BLaER1 (cell line): ENCODE measurements at regions not wholly inside any gene's neighbourhood (a gene's known extent, or its start where the extent isn't known, plus 50 kb on each side); places are given as distances from the start of the nearest gene placed in this dataset.
"Not testable (repeated sequence)": the region's sequence is repeated elsewhere in the genome, so short reads cannot be mapped to it uniquely, and the experiment has no call there.

Source experiments
- H3K27ac ChIP-seq: shearing (Covaris generic); formaldehyde crosslinking; 2 replicates; pipeline ENCODE4 v1.8.1; 2022
- H3K27me3 ChIP-seq: shearing (Covaris generic); formaldehyde crosslinking; 2 replicates; pipeline ENCODE4 v1.8.1; 2022
- H3K36me3 ChIP-seq: shearing (Covaris generic); formaldehyde crosslinking; 2 replicates; pipeline ENCODE4 v1.8.1; 2022
- H3K4me1 ChIP-seq: shearing (Covaris generic); formaldehyde crosslinking; 2 replicates; pipeline ENCODE4 v1.8.1; 2022
- H3K4me2 ChIP-seq: shearing (Covaris generic); formaldehyde crosslinking; 2 replicates; pipeline ENCODE4 v1.8.1; 2022
- H3K4me3 ChIP-seq: shearing (Covaris generic); formaldehyde crosslinking; 2 replicates; pipeline ENCODE4 v1.8.1; 2022
- H3K9ac ChIP-seq: shearing (Covaris generic); formaldehyde crosslinking; 2 replicates; pipeline ENCODE4 v1.8.1; 2022
- H3K9me3 ChIP-seq: shearing (Covaris generic); formaldehyde crosslinking; 2 replicates; pipeline ENCODE4 v1.8.1; 2022
- H4K20me1 ChIP-seq: shearing (Covaris generic); formaldehyde crosslinking; 2 replicates; pipeline ENCODE4 v1.8.1; 2022
- Cebpa-rat ChIP-seq: shearing (Covaris generic); IDR thresholded peaks from 2 replicates; pipeline ENCODE4 v1.8.1; 2022

GRCh38 chr3:182323126-182323700 is 470.1 kb upstream of the ATP11B start:
- no peak for TF ChIP-seq Cebpa-rat
- H3K4me2 ChIP-seq = no peak overlapping the region
- H3K9me3 ChIP-seq = peaks cover 25% of the 10 kb centered on the region
- H3K4me1 ChIP-seq = peaks cover 12% of the 10 kb centered on the region; the same call in 1 of the 2 replicates
- H4K20me1 ChIP-seq = no peaks in the 10 kb centered on the region
- no peaks in the 10 kb centered on the region for H3K27me3 ChIP-seq
- H3K27ac ChIP-seq = no peak overlapping the region
- no peaks in the 10 kb centered on the region for H3K36me3 ChIP-seq
- H3K9ac ChIP-seq = no peak overlapping the region
- H3K4me3 ChIP-seq = no peak overlapping the region

GRCh38 chr3:182323898-182324297 is 469.4 kb upstream of the ATP11B start:
- Histone ChIP-seq H3K4me2 (no peak overlapping the region), H3K36me3 (no peaks in the 10 kb centered on the region), H3K4me1 (peaks cover 12% of the 10 kb centered on the region; the same call in 1 of the 2 replicates), H3K9me3 (peaks cover 22% of the 10 kb centered on the region), H3K27me3 (no peaks in the 10 kb centered on the region), H3K9ac (no peak overlapping the region), H3K4me3 (no peak overlapping the region), H3K27ac (no peak overlapping the region), H4K20me1 (no peaks in the 10 kb centered on the region)
- TF ChIP-seq Cebpa-rat = no peak

DNA sequence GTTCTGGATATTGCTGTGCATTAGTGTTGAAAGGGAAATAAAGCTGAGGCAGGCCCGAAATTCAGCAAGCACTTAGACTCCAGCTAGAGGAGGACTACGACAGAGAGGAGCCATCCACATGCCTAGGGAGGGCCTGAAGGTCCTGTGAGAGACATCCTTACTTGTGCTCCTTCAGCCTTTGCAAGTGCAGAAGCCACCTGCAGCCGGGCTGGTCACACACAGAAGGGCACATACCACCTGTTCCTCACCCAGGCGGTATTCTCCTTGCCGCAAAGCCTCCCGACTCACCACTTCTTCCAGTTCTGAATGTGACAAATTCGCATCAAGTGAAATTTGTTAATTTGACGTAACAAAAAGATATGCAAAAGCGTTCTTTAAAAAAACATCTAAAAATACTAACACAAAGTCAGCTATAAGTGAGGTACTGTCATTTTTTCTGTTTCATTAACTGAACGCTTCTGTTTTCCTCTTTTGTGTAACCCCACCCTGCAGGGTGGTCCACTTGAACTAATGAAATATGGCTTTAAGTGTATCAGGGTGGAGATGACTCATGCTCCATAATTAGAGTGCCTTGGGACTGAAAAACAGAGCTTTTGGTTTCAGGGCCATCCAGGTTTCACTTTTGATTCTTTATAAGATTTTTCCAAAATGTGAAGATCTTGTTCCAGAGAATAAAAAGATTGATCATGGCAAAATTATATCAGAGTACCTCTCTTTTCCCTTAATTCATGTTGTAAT is 467.9 kb upstream of the ATP11B start:
- TF ChIP-seq Cebpa-rat = no peak
- Histone ChIP-seq H3K4me1 (peaks cover 12% of the 10 kb centered on the region; the same call in 1 of the 2 replicates), H4K20me1 (no peaks in the 10 kb centered on the region), H3K9ac (no peak overlapping the region), H3K36me3 (no peaks in the 10 kb centered on the region), H3K27me3 (no peaks in the 10 kb centered on the region), H3K4me3 (no peak overlapping the region), H3K9me3 (peaks cover 7% of the 10 kb centered on the region; the same call in 1 of the 2 replicates), H3K4me2 (peak overlapping the region; percentile 31; the same call in 1 of the 2 replicates), H3K27ac (no peak overlapping the region)

DNA sequence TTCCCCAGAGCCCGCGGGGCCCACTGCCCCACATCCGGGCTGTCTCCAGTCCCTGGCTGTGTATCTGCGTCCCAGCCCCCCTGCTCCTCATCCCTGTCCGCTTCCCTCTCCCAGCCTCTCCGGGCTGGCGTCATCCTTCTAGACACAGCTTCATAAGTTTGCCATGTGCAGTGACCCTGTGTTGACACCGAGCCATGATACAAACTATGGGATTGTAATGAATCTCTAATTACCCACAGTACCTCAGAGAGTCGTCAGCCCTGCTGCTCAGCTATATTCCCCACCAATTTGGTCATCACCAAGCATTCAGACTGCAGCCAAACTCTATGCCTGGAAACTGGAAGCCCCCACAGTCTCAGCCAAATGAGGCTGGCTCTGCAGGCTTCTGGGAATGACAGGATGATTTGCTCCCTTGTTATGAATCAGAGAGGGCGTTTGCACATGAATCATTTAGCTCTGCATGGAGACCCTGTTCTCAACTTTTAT is 466.1 kb upstream of the ATP11B start:
- Histone ChIP-seq H3K4me3 (no peak overlapping the region), H3K4me1 (peaks cover 17% of the 10 kb centered on the region; the same call in 1 of the 2 replicates), H3K9ac (no peak overlapping the region), H3K36me3 (no peaks in the 10 kb centered on the region), H3K4me2 (no peak overlapping the region), H4K20me1 (no peaks in the 10 kb centered on the region), H3K9me3 (no peaks in the 10 kb centered on the region), H3K27me3 (no peaks in the 10 kb centered on the region), H3K27ac (no peak overlapping the region)
- TF ChIP-seq Cebpa-rat = no peak

GRCh38 chr3:182330646-182331045 is 462.7 kb upstream of the ATP11B start:
- H3K27me3 ChIP-seq = no peaks in the 10 kb centered on the region
- H3K4me1 ChIP-seq = peaks cover 8% of the 10 kb centered on the region; the same call in 1 of the 2 replicates
- no peaks in the 10 kb centered on the region for H3K36me3 ChIP-seq
- no peak for TF ChIP-seq Cebpa-rat
- no peak overlapping the region for H3K4me3 ChIP-seq
- H3K27ac ChIP-seq = no peak overlapping the region
- no peak overlapping the region for H3K9ac ChIP-seq
- H4K20me1 ChIP-seq = no peaks in the 10 kb centered on the region
- H3K9me3 ChIP-seq = no peaks in the 10 kb centered on the region
- no peak overlapping the region for H3K4me2 ChIP-seq

DNA sequence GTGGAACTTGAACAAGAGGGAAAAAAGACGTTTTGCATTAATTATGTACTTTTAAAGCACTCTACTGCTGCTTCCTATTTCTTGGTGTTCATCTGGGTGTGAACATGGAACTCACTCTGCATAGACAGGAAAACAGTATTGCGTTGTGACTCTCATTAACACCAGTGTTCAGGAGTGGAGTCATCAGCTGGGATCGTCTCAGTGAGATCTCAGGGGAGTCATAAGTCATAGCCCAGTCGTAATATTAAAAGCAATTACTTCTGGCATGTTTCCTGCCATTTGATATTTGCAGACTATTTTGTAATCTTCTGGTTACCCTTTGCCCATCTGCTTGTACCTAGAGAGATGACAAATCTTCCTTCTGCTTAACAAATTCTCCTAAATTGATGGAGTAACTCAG is 462.0 kb upstream of the ATP11B start:
- Histone ChIP-seq H3K9me3 (no peaks in the 10 kb centered on the region), H3K4me3 (no peak overlapping the region), H3K4me2 (no peak overlapping the region), H3K36me3 (no peaks in the 10 kb centered on the region), H3K4me1 (peaks cover 5% of the 10 kb centered on the region; the same call in 1 of the 2 replicates), H3K27me3 (no peaks in the 10 kb centered on the region), H4K20me1 (no peaks in the 10 kb centered on the region), H3K27ac (no peak overlapping the region), H3K9ac (no peak overlapping the region)
- no peak for TF ChIP-seq Cebpa-rat

DNA sequence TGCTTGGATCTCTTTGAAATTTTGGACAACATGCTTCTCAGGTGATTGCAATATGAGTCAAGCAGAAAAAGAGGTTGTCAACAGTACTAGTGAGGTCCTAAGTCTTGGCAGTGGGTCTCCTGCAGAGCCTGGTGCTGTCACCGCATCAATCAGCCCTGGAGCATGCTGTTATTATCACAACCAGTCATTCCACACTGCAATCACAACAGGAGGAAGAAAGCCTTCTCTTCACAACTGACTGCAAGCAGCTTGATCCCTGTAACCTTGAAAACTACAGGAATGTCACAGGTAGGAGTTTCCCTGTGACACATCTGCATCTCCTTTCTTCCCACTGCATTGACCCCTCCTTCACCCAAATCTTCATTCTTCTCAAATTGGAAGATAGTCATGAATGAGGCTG is 451.1 kb upstream of the ATP11B start:
- no peak overlapping the region for H3K9ac ChIP-seq
- H3K9me3 ChIP-seq = peaks cover 4% of the 10 kb centered on the region; the same call in 1 of the 2 replicates
- no peak for TF ChIP-seq Cebpa-rat
- H3K27ac ChIP-seq = no peak overlapping the region
- no peaks in the 10 kb centered on the region for H4K20me1 ChIP-seq
- no peaks in the 10 kb centered on the region for H3K36me3 ChIP-seq
- H3K27me3 ChIP-seq = no peaks in the 10 kb centered on the region
- H3K4me2 ChIP-seq = no peak overlapping the region
- no peak overlapping the region for H3K4me3 ChIP-seq
- H3K4me1 ChIP-seq = no peaks in the 10 kb centered on the region

DNA sequence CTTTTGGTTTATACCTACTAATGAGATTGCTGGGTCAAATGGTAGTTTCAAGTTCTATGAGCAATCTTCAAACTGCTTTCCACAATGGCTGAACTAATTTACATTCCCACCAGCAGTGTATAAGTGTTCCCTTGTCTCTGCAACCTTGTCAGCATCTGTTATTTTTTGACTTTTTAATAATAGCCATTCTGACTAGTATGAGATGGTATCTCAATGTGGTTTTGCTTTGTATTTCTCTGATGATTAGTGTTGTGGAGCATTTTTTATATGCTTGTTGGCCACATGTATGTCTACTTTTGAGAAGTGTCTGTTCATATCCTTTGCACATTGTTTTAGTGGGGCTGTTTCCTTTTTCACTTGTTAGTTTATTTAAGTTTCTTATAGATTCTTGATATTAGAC is 449.3 kb upstream of the ATP11B start:
- H3K27ac ChIP-seq, H4K20me1 ChIP-seq, H3K4me3 ChIP-seq, H3K36me3 ChIP-seq, H3K4me2 ChIP-seq, H3K27me3 ChIP-seq, H3K9me3 ChIP-seq, H3K4me1 ChIP-seq, H3K9ac ChIP-seq: not testable (repeated sequence)

DNA sequence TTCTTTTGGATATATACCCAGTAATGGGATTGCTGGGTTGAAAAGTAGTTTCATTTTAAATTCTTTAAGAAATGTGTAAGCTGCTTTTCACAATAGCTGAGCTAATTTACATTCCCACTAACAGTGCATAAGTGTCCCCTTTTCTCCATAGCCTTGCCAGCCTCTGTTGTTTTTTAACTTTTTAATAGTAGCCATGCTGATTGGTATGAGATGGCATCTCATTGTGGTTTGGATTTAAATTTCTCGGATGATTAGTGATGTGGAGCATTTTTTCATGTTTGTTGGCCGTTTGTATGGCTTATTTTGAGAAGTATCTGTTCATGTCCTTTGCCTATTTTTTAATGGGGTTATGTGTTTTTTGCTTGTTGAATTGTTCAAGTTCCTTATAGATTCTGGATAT is 444.3 kb upstream of the ATP11B start:
- Histone ChIP-seq H4K20me1 (no peaks in the 10 kb centered on the region), H3K9ac (no peak overlapping the region), H3K27me3 (no peaks in the 10 kb centered on the region), H3K4me1 (peaks cover 19% of the 10 kb centered on the region), H3K4me3 (no peak overlapping the region), H3K27ac (no peak overlapping the region), H3K9me3 (peaks cover 4% of the 10 kb centered on the region; the same call in 1 of the 2 replicates), H3K4me2 (peak overlapping the region; percentile 64), H3K36me3 (no peaks in the 10 kb centered on the region)
- TF ChIP-seq Cebpa-rat = no peak

DNA sequence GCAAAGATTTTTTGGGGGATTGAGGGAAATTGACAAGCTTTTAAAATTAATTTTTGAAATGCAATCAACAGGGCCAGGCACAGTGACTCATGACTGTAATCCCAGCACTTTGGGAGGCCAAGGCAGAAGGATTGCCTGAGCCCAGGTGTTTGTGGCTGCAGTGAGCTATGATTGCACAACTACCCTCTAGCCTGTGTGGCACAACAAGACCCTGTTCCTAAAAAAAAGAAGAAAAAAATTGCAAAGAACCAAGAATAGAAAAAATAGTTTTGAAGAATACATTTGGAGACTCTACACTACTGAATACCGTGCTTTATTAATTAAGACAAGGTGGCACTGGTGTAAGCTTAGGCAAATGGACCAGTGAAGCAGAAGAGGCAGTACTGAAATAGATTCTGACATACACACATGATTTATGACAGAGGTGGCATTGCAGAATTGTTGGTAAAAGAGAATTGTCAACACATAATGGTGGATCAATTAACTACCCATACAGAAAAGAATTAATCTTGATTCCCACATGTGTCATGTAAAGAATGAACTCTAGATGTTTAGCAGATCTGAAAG is 443.3 kb upstream of the ATP11B start:
- Histone ChIP-seq H3K27me3 (no peaks in the 10 kb centered on the region), H3K36me3 (no peaks in the 10 kb centered on the region), H3K4me1 (peaks cover 19% of the 10 kb centered on the region), H3K4me2 (peak overlapping the region; percentile 64), H4K20me1 (no peaks in the 10 kb centered on the region), H3K27ac (no peak overlapping the region), H3K9me3 (peaks cover 3% of the 10 kb centered on the region; the same call in 1 of the 2 replicates), H3K4me3 (no peak overlapping the region), H3K9ac (no peak overlapping the region)
- peak; percentile 46; the same call in 1 of the 2 replicates for TF ChIP-seq Cebpa-rat
